Fibroblast of lung (primary cell): ENCODE measurements at regions not wholly inside any gene's neighbourhood (a gene's known extent, or its start where the extent isn't known, plus 50 kb on each side); places are given as distances from the start of the nearest gene placed in this dataset.

Source experiments
- DNase-seq, 2 donors: peaks; one replicate each; pipeline versions ENCODE4 v3.0.0 to v3.0.0-alpha.2; 2010; ENCODE audit warnings: low read depth in 2 of 2
- H2AFZ ChIP-seq: 2 replicates; pipeline ENCODE4 v1.5.1; 2012; ENCODE audit warnings: low read length, control low read depth, inconsistent platforms
- H3K27ac ChIP-seq: 2 replicates; pipeline ENCODE4 v1.5.1; 2011; ENCODE audit warnings: low read length, control low read depth; ENCODE audit not compliant: insufficient read depth
- H3K27me3 ChIP-seq: 2 replicates; pipeline ENCODE4 v1.5.1; 2011; ENCODE audit warnings: mild to moderate bottlenecking, low read length; ENCODE audit not compliant: control insufficient read depth, insufficient read depth
- H3K36me3 ChIP-seq: 2 replicates; pipeline ENCODE4 v1.5.1; 2011; ENCODE audit warnings: low read length; ENCODE audit not compliant: control insufficient read depth, insufficient read depth
- H3K4me1 ChIP-seq: 2 replicates; pipeline ENCODE4 v1.5.1; 2011; ENCODE audit warnings: low read length; ENCODE audit not compliant: control insufficient read depth, insufficient read depth; ENCODE audit errors: extremely low read depth
- H3K4me2 ChIP-seq: 2 replicates; pipeline ENCODE4 v1.5.1; 2011; ENCODE audit warnings: low read length, control low read depth; ENCODE audit not compliant: insufficient read depth; ENCODE audit errors: extremely low read depth
- H3K4me3 ChIP-seq, 4 experiments: fragments of 200-600 bp in 1 of 4; sonication (generic) in 1 of 4; replicated peaks in 1 of 4; 2 replicates each; pipeline ENCODE4 v1.5.1; 2011 to 2016; ENCODE audit warnings: low read length in 4 of 4, low read depth in 3 of 4, mild to moderate bottlenecking in 3 of 4, control low read depth in 2 of 4, inconsistent platforms in 1 of 4, mixed read lengths in 1 of 4; ENCODE audit not compliant: insufficient read depth in 1 of 4; ENCODE audit errors: control extremely low read depth in 1 of 4
- H3K79me2 ChIP-seq: 2 replicates; pipeline ENCODE4 v1.5.1; 2012; ENCODE audit warnings: mild to moderate bottlenecking, low read length, inconsistent platforms; ENCODE audit not compliant: control insufficient read depth, insufficient read depth
- H3K9ac ChIP-seq: 2 replicates; pipeline ENCODE4 v1.5.1; 2011; ENCODE audit warnings: mild to moderate bottlenecking, low read length, control low read depth; ENCODE audit not compliant: insufficient read depth
- H3K9me3 ChIP-seq: 2 replicates; pipeline ENCODE4 v1.5.1; 2012; ENCODE audit warnings: low read depth, low read length; ENCODE audit not compliant: control insufficient read depth, insufficient read depth
- H4K20me1 ChIP-seq: 2 replicates; pipeline ENCODE4 v1.5.1; 2011; ENCODE audit warnings: low read length; ENCODE audit not compliant: control insufficient read depth, insufficient read depth; ENCODE audit errors: extremely low read depth
- EZH2 ChIP-seq: IDR thresholded peaks from 2 replicates; pipeline ENCODE4 v1.5.1; 2012; ENCODE audit warnings: low read length, control low read depth, mild to moderate bottlenecking; ENCODE audit errors: missing control alignments
- TF ChIP-seq, protein P1 (sequence below), 2 donors: IDR thresholded peaks in 1 of 2; conservative IDR thresholded peaks in 1 of 2; 1 replicate in 1 of 2; 2 replicates in 1 of 2; pipeline ENCODE4 v1.5.1; 2011 to 2012; ENCODE audit warnings: low read length in 2 of 2, control low read depth in 1 of 2, inconsistent platforms in 1 of 2, low read depth in 1 of 2, mild to moderate bottlenecking in 1 of 2

DNA sequence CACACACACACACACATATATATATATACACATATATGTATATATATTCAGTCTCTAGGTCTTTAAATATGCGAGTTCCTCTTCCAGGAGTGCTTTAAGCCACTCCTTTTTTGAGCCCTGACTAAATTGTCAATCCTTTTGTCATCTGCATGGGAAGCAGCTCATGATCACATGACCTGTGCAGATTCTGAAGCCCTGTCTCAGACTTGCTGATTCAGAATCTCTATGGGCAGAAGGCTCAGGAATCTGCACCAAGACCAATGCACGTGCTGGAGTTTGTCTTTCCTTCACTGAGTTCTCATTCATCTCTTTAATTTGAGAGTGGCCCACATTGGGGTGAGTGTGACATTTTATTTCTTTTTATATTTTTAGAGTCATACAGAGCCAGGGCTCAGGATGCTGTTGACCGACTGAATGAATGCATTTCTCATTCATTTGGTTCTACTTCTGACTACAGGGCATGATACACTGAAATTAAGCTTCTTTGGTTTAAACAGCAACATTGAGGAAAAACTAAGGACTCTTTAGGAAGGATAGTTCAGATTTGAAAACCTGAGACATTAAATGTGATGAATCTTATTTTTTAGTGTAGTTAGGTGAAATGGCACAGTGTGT, 307.5 kb downstream of the EDEM1 start:
- H3K9me3 ChIP-seq: no peaks in the 10 kb centered on the region
- H2AFZ ChIP-seq: no peak overlapping the region
- H3K27me3 ChIP-seq: no peaks in the 10 kb centered on the region
- no peak overlapping the region for H3K4me3 ChIP-seq
- H3K4me2 ChIP-seq: no peak overlapping the region
- H4K20me1 ChIP-seq: no peaks in the 10 kb centered on the region
- no peak for TF ChIP-seq EZH2
- TF ChIP-seq, protein P1, sequence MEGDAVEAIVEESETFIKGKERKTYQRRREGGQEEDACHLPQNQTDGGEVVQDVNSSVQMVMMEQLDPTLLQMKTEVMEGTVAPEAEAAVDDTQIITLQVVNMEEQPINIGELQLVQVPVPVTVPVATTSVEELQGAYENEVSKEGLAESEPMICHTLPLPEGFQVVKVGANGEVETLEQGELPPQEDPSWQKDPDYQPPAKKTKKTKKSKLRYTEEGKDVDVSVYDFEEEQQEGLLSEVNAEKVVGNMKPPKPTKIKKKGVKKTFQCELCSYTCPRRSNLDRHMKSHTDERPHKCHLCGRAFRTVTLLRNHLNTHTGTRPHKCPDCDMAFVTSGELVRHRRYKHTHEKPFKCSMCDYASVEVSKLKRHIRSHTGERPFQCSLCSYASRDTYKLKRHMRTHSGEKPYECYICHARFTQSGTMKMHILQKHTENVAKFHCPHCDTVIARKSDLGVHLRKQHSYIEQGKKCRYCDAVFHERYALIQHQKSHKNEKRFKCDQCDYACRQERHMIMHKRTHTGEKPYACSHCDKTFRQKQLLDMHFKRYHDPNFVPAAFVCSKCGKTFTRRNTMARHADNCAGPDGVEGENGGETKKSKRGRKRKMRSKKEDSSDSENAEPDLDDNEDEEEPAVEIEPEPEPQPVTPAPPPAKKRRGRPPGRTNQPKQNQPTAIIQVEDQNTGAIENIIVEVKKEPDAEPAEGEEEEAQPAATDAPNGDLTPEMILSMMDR (conservative IDR thresholded peaks at IDR 0.05 in 1 of 2, IDR thresholded peaks at IDR 0.05 in 1 of 2; ENCODE audit: low read depth in 1 of 2, low read length in 2 of 2): no peak
- H3K27ac ChIP-seq: no peak overlapping the region
- no peaks in the 10 kb centered on the region for H3K4me1 ChIP-seq
- no peak overlapping the region for H3K9ac ChIP-seq
- no peaks in the 10 kb centered on the region for H3K79me2 ChIP-seq
- no peaks in the 10 kb centered on the region for H3K36me3 ChIP-seq
- DNase-seq: no peak

DNA sequence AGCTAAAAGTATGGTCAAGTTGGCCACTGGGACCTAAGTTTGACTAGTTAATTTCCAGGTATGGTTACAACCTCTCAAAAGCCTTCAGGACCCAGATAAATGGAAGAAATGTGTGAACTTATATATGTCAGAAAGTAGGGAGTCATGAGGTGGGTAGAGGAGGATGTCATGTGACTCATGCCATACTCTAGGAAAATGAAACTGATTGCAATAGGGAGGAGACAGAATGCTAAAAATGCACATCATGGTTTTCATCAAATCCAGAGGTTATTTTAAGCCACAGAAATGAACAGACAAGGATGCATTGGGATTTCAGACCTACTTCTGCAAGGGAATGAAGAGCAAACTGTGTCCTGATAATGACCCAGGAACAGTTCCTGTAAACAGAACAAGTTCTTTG, 310.0 kb downstream of the EDEM1 start:
- TF ChIP-seq, protein P1 (conservative IDR thresholded peaks at IDR 0.05 in 1 of 2, IDR thresholded peaks at IDR 0.05 in 1 of 2; ENCODE audit: low read depth in 1 of 2, low read length in 2 of 2): no peak
- no peak for TF ChIP-seq EZH2
- no peak overlapping the region for H3K27ac ChIP-seq
- H3K79me2 ChIP-seq: no peaks in the 10 kb centered on the region
- no peak overlapping the region for H3K4me2 ChIP-seq
- no peaks in the 10 kb centered on the region for H3K36me3 ChIP-seq
- H2AFZ ChIP-seq: no peak overlapping the region
- no peak overlapping the region for H3K4me3 ChIP-seq
- DNase-seq: no peak
- H4K20me1 ChIP-seq: no peaks in the 10 kb centered on the region
- H3K9me3 ChIP-seq: no peaks in the 10 kb centered on the region
- no peaks in the 10 kb centered on the region for H3K4me1 ChIP-seq
- no peaks in the 10 kb centered on the region for H3K27me3 ChIP-seq
- no peak overlapping the region for H3K9ac ChIP-seq

DNA sequence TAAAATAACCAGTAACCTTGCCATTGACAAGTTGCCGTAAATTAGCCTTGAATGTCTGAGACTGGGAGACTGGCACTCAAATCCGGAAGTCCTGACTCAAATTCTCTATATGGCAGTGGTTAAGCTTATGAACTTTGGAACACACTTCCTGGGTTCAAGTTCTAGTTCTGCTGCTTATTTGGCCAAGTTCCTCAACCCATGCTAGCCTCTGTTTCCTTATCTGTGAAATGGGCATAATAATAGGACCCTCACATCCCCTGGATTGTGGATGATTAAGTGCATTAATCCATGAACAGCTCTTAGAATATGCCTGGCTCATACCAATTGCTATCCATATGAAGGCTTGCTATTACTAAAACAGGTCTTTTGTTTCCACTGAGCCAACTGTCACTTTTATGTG, 311.5 kb downstream of the EDEM1 start:
- Histone ChIP-seq H3K4me1 (no peaks in the 10 kb centered on the region), H3K36me3 (no peaks in the 10 kb centered on the region), H4K20me1 (no peaks in the 10 kb centered on the region), H3K79me2 (no peaks in the 10 kb centered on the region), H3K9me3 (no peaks in the 10 kb centered on the region), H2AFZ (no peak overlapping the region), H3K27me3 (no peaks in the 10 kb centered on the region), H3K27ac (no peak overlapping the region), H3K4me2 (no peak overlapping the region), H3K4me3 (no peak overlapping the region), H3K9ac (no peak overlapping the region)
- no peak for TF ChIP-seq EZH2
- TF ChIP-seq, protein P1 (conservative IDR thresholded peaks at IDR 0.05 in 1 of 2, IDR thresholded peaks at IDR 0.05 in 1 of 2; ENCODE audit: low read depth in 1 of 2, low read length in 2 of 2): no peak
- DNase-seq: no peak
